ENCODE measurements at regions not wholly inside any gene's neighbourhood (a gene's known extent, or its start where the extent isn't known, plus 50 kb on each side); places are given as distances from the start of the nearest gene placed in this dataset.

DNA sequence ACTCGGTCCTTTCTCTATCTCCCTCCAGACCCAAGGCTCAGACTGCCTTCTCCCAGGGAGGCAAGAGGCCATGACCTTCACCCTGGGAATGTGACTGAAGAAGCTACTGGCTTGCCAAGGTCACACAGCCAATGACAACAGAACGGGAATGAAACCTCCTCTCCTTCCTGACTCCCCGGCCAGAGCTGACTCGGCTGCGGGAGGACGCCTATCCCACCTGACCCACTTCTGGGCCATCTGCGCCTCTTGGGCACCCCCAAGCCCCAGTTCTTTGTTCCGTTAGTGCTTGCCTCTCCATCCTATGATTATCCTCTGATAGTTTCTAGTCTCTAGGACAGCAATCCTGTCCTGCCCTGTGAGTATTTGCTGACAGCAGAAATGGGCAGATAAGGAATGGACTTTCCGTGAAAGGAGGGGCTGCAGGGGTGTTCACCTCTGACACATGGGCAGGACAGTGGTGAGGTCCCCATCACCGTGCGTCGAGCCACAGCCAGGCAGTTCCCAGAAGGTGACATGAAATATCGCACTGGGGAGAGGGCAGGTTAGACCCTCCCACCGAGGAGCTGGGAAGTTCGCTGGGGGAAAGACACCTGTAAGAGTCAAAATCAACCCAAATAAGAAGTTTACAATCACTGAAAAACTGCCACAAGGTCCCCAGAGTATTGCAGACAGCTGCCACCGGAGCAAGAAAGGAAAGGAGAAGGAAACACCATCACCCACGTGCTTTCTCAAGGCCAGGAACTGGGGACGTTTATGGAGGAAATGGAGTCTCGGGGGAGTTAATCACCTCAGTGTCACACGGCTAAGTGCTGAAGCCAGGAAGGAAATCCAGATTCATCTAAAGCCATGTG lies 63.0 kb downstream of the INSIG1 start:
- H3K4me1 Mint-ChIP-seq (ENCODE audit: low read depth, unreplicated experiment): peaks cover 16% of the 10 kb centered on the region
- Histone ChIP-seq H3K27me3 (replicated peaks; ENCODE audit: control insufficient read depth, insufficient read depth, low read length) (no peaks in the 10 kb centered on the region), H3K4me1 (peaks cover 15% of the 10 kb centered on the region), H3K4me3 (ENCODE audit: low read depth, low read length) (no peak overlapping the region), H3K9me3 (no peaks in the 10 kb centered on the region), H3K36me3 (ENCODE audit: control insufficient read depth, insufficient read depth, low read length) (no peaks in the 10 kb centered on the region)
- H3K27ac Mint-ChIP-seq (ENCODE audit: unreplicated experiment): no peak overlapping the region
- POLR2A ChIA-PET: interaction anchor here (0.6 kb wide), 1 partner anchor 160 kb away, joined by 6 read pairs; no protein-coding TSS in a partner anchor
- H3K9me3 Mint-ChIP-seq (ENCODE audit: unreplicated experiment): no peaks in the 10 kb centered on the region
- TF ChIP-seq, protein P1, sequence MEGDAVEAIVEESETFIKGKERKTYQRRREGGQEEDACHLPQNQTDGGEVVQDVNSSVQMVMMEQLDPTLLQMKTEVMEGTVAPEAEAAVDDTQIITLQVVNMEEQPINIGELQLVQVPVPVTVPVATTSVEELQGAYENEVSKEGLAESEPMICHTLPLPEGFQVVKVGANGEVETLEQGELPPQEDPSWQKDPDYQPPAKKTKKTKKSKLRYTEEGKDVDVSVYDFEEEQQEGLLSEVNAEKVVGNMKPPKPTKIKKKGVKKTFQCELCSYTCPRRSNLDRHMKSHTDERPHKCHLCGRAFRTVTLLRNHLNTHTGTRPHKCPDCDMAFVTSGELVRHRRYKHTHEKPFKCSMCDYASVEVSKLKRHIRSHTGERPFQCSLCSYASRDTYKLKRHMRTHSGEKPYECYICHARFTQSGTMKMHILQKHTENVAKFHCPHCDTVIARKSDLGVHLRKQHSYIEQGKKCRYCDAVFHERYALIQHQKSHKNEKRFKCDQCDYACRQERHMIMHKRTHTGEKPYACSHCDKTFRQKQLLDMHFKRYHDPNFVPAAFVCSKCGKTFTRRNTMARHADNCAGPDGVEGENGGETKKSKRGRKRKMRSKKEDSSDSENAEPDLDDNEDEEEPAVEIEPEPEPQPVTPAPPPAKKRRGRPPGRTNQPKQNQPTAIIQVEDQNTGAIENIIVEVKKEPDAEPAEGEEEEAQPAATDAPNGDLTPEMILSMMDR (IDR thresholded peaks at IDR 0.05; ENCODE audit: insufficient read depth in 1 of 2, low read depth in 1 of 2, low read length in 1 of 2, severe bottlenecking in 1 of 2, unreplicated experiment in 1 of 2): no peak
- no peaks in the 10 kb centered on the region for H3K36me3 Mint-ChIP-seq (ENCODE audit: insufficient read depth, unreplicated experiment)
- no peaks in the 10 kb centered on the region for H3K27me3 Mint-ChIP-seq (ENCODE audit: insufficient read depth, unreplicated experiment)
- no peak for DNase-seq
- intact Hi-C loops (cut with micrococcal nuclease; ENCODE audit: unreplicated experiment): no loop called here
- H3K4me3 Mint-ChIP-seq (ENCODE audit: unreplicated experiment): no peak overlapping the region
- no TSS peak for BruUV-seq (replicated peaks)
- CTCF ChIA-PET: no interaction called here

DNA sequence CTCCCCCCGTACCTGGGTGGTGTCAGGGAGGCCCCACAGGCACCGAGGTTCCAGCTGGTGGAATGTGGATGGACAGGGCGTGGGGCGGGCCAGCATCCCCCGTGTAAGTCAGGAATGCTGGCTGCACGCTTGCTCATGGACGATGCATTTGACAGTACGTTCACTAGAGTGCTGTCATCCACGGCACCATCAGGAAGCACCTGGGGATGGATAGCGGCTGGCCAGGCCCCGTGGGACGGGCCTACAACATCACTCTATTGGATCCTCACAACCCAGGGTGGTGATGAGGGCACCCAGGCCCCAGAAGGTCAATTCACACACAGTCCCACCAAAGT lies 63.6 kb downstream of the INSIG1 start:
- Mint-ChIP-seq H3K9me3 (ENCODE audit: unreplicated experiment) (no peaks in the 10 kb centered on the region), H3K4me3 (ENCODE audit: unreplicated experiment) (no peak overlapping the region), H3K27me3 (ENCODE audit: insufficient read depth, unreplicated experiment) (no peaks in the 10 kb centered on the region), H3K27ac (ENCODE audit: unreplicated experiment) (no peak overlapping the region), H3K36me3 (ENCODE audit: insufficient read depth, unreplicated experiment) (no peaks in the 10 kb centered on the region), H3K4me1 (ENCODE audit: low read depth, unreplicated experiment) (peaks cover 16% of the 10 kb centered on the region)
- no peaks in the 10 kb centered on the region for H3K36me3 ChIP-seq (ENCODE audit: control insufficient read depth, insufficient read depth, low read length)
- ChIA-PET CTCF (no interaction called here), POLR2A (no interaction called here)
- no peaks in the 10 kb centered on the region for H3K27me3 ChIP-seq (replicated peaks; ENCODE audit: control insufficient read depth, insufficient read depth, low read length)
- no peaks in the 10 kb centered on the region for H3K9me3 ChIP-seq
- intact Hi-C loops (cut with micrococcal nuclease; ENCODE audit: unreplicated experiment): no loop called here
- DNase-seq: no peak
- BruUV-seq (replicated peaks): no TSS peak
- TF ChIP-seq, protein P1 (IDR thresholded peaks at IDR 0.05; ENCODE audit: insufficient read depth in 1 of 2, low read depth in 1 of 2, low read length in 1 of 2, severe bottlenecking in 1 of 2, unreplicated experiment in 1 of 2): no peak
- H3K4me1 ChIP-seq: peaks cover 15% of the 10 kb centered on the region
- no peak overlapping the region for H3K4me3 ChIP-seq (ENCODE audit: low read depth, low read length)

DNA sequence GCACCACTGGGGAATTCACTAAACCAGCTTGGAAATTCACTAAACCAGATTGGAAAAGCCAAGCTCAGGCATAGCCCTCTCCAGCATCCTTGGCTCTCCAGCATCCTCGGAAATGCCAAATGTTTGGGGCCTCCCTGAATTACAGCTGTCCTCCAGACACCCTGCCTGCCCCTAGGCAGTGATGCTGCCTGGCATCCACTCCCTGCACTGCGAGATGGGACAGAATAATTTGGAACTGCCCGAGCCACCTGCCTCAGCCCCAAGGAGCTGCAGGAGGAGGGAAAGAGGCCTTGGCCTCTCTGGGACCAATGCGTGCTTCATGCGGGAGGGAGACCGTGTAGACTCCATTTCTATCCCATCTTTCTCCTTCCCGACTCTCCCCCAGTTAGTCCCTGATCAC lies 64.3 kb downstream of the INSIG1 start:
- no peaks in the 10 kb centered on the region for H3K27me3 ChIP-seq (replicated peaks; ENCODE audit: control insufficient read depth, insufficient read depth, low read length)
- H3K36me3 ChIP-seq (ENCODE audit: control insufficient read depth, insufficient read depth, low read length): no peaks in the 10 kb centered on the region
- no peaks in the 10 kb centered on the region for H3K36me3 Mint-ChIP-seq (ENCODE audit: insufficient read depth, unreplicated experiment)
- H3K4me1 ChIP-seq: peaks cover 15% of the 10 kb centered on the region
- no peak for DNase-seq
- no TSS peak for BruUV-seq (replicated peaks)
- no peaks in the 10 kb centered on the region for H3K9me3 Mint-ChIP-seq (ENCODE audit: unreplicated experiment)
- no peaks in the 10 kb centered on the region for H3K9me3 ChIP-seq
- TF ChIP-seq, protein P1 (IDR thresholded peaks at IDR 0.05; ENCODE audit: insufficient read depth in 1 of 2, low read depth in 1 of 2, low read length in 1 of 2, severe bottlenecking in 1 of 2, unreplicated experiment in 1 of 2): no peak
- no peak overlapping the region for H3K27ac Mint-ChIP-seq (ENCODE audit: unreplicated experiment)
- no peaks in the 10 kb centered on the region for H3K27me3 Mint-ChIP-seq (ENCODE audit: insufficient read depth, unreplicated experiment)
- H3K4me3 ChIP-seq (ENCODE audit: low read depth, low read length): no peak overlapping the region
- ChIA-PET CTCF (interaction anchor here (0.7 kb wide), 1 partner anchor 10 kb away, joined by 3 read pairs; no protein-coding TSS in a partner anchor), POLR2A (no interaction called here)
- peaks cover 16% of the 10 kb centered on the region for H3K4me1 Mint-ChIP-seq (ENCODE audit: low read depth, unreplicated experiment)
- intact Hi-C loops (cut with micrococcal nuclease; ENCODE audit: unreplicated experiment): no loop called here
- H3K4me3 Mint-ChIP-seq (ENCODE audit: unreplicated experiment): no peak overlapping the region
